ENCODE measurements at regions not wholly inside any gene's neighbourhood (a gene's known extent, or its start where the extent isn't known, plus 50 kb on each side); places are given as distances from the start of the nearest gene placed in this dataset.

DNA sequence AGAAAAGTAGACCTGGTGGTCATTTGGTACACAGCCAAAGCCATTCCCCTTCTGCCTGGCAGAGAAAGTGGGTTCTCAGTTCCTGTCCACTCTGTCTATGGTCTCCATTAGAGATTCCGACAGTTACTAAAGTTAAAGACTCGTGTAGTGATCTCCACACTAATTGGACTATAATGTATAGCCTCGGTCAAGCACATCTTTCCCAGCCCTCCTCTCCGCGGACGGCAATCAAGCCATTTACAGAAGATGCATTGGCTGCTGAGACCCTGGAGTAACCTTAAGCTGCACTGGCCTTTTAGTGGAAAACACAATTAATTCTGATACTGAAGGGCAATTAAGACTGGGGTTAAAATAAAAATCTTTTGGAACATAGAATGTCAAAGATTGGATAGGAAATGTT, 865.3 kb downstream of the MCTP2 start:
- H3K4me3 ChIP-seq = no peak overlapping the region
- TF ChIP-seq CTCF (IDR thresholded peaks at IDR 0.05) = no peak
- no peaks in the 10 kb centered on the region for H3K27me3 ChIP-seq (ENCODE audit: low read depth)
- H3K27ac ChIP-seq = no peak overlapping the region
- ATAC-seq = no peak
- no peaks in the 10 kb centered on the region for H3K9me3 ChIP-seq
- DNase-seq = no peak
- no peaks in the 10 kb centered on the region for H3K4me1 ChIP-seq
- intact Hi-C loops (cut with DNase I) = no loop called here
- H3K36me3 ChIP-seq = no peaks in the 10 kb centered on the region

DNA sequence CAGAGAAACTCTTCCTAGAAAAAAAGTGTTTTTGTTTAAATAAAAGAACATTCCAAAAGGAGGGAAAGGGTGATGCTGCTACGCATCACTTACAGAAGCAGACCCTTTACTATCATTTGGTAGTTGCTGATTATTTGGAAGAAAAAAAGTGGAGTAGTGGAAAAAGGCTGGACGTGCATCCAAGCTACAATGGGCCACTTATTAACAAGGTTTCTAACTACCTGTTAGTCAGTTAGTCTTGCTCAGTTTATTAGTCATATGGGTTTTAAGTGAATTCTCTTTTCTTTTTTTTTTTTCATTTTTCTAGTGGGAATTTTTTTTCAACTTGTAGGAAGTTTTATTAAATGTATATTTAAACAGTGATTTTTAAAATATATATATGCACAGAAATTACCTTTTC, 866.0 kb downstream of the MCTP2 start:
- no peak for ATAC-seq
- no peak for DNase-seq
- Histone ChIP-seq H3K4me1 (no peaks in the 10 kb centered on the region), H3K9me3 (no peaks in the 10 kb centered on the region), H3K36me3 (no peaks in the 10 kb centered on the region), H3K27me3 (ENCODE audit: low read depth) (no peaks in the 10 kb centered on the region), H3K27ac (no peak overlapping the region), H3K4me3 (no peak overlapping the region)
- TF ChIP-seq CTCF (IDR thresholded peaks at IDR 0.05) = no peak
- intact Hi-C loops (cut with DNase I) = no loop called here

GRCh38 chr15:95105229-95105628, 873.9 kb downstream of the MCTP2 start:
- no peak overlapping the region for H3K27ac ChIP-seq
- TF ChIP-seq CTCF (IDR thresholded peaks at IDR 0.05) = no peak
- DNase-seq (no peak), ATAC-seq (no peak)
- H3K9me3 ChIP-seq = no peaks in the 10 kb centered on the region
- no peak overlapping the region for H3K4me3 ChIP-seq
- H3K27me3 ChIP-seq (ENCODE audit: low read depth) = no peaks in the 10 kb centered on the region
- H3K36me3 ChIP-seq = no peaks in the 10 kb centered on the region
- intact Hi-C loops (cut with DNase I) = no loop called here
- H3K4me1 ChIP-seq = no peaks in the 10 kb centered on the region

- Histone ChIP-seq H3K4me1 (no peaks in the 10 kb centered on the region), H3K4me3 (no peak overlapping the region), H3K27ac (no peak overlapping the region), H3K9me3 (no peaks in the 10 kb centered on the region), H3K27me3 (ENCODE audit: low read depth) (no peaks in the 10 kb centered on the region), H3K36me3 (no peaks in the 10 kb centered on the region)
- intact Hi-C loops (cut with DNase I) = no loop called here
- ATAC-seq (no peak), DNase-seq (no peak)
- no peak for TF ChIP-seq CTCF (IDR thresholded peaks at IDR 0.05)
Observed at GRCh38 chr15:95106801-95107200, 875.4 kb downstream of the MCTP2 start.

GRCh38 chr15:95108673-95109072, 877.3 kb downstream of the MCTP2 start:
- no peak for ATAC-seq
- intact Hi-C loops (cut with DNase I) = no loop called here

More at GRCh38 chr15:95108673-95109072, 877.3 kb downstream of the MCTP2 start:
- no peaks in the 10 kb centered on the region for H3K9me3 ChIP-seq
- H3K36me3 ChIP-seq = no peaks in the 10 kb centered on the region
- no peak overlapping the region for H3K27ac ChIP-seq
- no peaks in the 10 kb centered on the region for H3K4me1 ChIP-seq
- no peak overlapping the region for H3K4me3 ChIP-seq
- no peak for TF ChIP-seq CTCF (IDR thresholded peaks at IDR 0.05)
- DNase-seq = no peak
- no peaks in the 10 kb centered on the region for H3K27me3 ChIP-seq (ENCODE audit: low read depth)

Measured in lower lobe of right lung (tissue), 2 donors.